Adrenal gland (tissue), 5 donors: ENCODE measurements at regions not wholly inside any gene's neighbourhood (a gene's known extent, or its start where the extent isn't known, plus 50 kb on each side); places are given as distances from the start of the nearest gene placed in this dataset.

Experiments
- CTCF ChIP-seq, 6 experiments: fragments of 450-650 bp in 4 of 6; fragments of 200-600 bp in 2 of 6; sonication (generic) in 1 of 6; IDR thresholded peaks; 1 replicate in 5 of 6; 2 replicates in 1 of 6; pipeline versions ENCODE4 v1.5.1 to v1.8.0; 2016 to 2021; ENCODE audit warnings: antibody characterized with exemption in 6 of 6, mild to moderate bottlenecking in 2 of 6, moderate library complexity in 1 of 6
- POLR2A ChIP-seq, 2 donors: fragments of 450-650 bp; IDR thresholded peaks; one replicate each; pipeline ENCODE4 v1.6.1; 2017; ENCODE audit warnings: antibody characterized with exemption in 2 of 2, mild to moderate bottlenecking in 2 of 2, moderate library complexity in 1 of 2
- donor health status: DM: no; HTN: no; CAD: no.

GRCh38 chr18:34639687-34640086, 70.4 kb upstream of the DTNA start:
- TF ChIP-seq POLR2A (IDR thresholded peaks at IDR 0.05) (no peak), CTCF (IDR thresholded peaks at IDR 0.05) (no peak)
